ENCODE measurements at regions not wholly inside any gene's neighbourhood (a gene's known extent, or its start where the extent isn't known, plus 50 kb on each side); places are given as distances from the start of the nearest gene placed in this dataset.

- no peaks in the 10 kb centered on the region for H3K36me3 ChIP-seq
- ATAC-seq (no peak), DNase-seq (no peak)
- TF ChIP-seq CTCF (IDR thresholded peaks at IDR 0.05), result no peak
- H3K27me3 ChIP-seq, result no peaks in the 10 kb centered on the region
- H3K4me1 ChIP-seq, result no peaks in the 10 kb centered on the region
- H3K27ac ChIP-seq, result no peak overlapping the region
- intact Hi-C loops (cut with DNase I), result no loop called here
- no peaks in the 10 kb centered on the region for H3K9me3 ChIP-seq
- no peak overlapping the region for H3K4me3 ChIP-seq
These were observed 359.8 kb downstream of the FOXG1 start for GRCh38 chr14:29126361-29126760.

DNA sequence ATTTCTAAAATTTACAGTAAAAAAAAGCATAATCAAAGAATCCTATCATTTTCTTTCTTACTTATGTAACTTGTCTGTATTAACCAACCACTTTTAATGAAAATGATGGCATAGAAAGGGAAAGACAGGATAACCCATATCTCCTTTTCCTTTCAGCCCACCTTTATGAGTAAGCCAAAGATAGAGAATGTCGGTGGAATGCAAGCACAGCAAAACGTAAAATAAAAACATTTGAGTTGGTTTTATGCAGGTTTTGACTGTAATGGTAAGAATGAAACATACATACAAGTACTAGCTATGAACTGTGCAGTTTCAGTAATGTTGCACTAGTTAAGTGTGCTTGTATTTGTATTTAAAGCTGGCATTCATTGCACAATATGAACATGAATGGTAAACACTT lies 360.3 kb downstream of the FOXG1 start:
- Histone ChIP-seq H3K36me3 (no peaks in the 10 kb centered on the region), H3K4me1 (no peaks in the 10 kb centered on the region), H3K27me3 (no peaks in the 10 kb centered on the region), H3K27ac (no peak overlapping the region), H3K4me3 (no peak overlapping the region), H3K9me3 (no peaks in the 10 kb centered on the region)
- intact Hi-C loops (cut with DNase I), result no loop called here
- DNase-seq (no peak), ATAC-seq (no peak)
- no peak for TF ChIP-seq CTCF (IDR thresholded peaks at IDR 0.05)

DNA sequence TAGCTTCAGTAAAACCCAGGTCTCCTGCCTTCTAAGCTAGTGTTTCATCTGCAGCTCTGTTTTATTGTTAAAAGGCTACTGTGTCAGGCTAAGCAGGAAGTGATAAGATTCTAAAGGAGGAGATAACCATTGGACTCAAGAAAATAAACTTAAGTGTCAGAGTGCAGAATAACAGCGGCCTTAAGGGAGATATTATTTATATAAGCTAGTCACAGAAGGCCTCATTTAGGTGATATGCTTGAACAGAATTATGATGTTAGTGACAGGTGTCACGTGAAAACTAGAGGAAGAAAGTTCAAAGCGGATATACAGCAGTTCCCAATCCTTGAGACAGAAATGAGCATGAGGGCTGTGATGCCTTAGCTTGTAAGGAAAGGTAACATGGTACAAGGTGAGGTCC lies 373.4 kb downstream of the FOXG1 start:
- no peak for ATAC-seq
- intact Hi-C loops (cut with DNase I), result no loop called here

GRCh38 chr14:29144621-29145020 lies 378.0 kb downstream of the FOXG1 start:
- no peaks in the 10 kb centered on the region for H3K9me3 ChIP-seq
- no peak for DNase-seq
- no peak for ATAC-seq
- no peaks in the 10 kb centered on the region for H3K36me3 ChIP-seq
- H3K27me3 ChIP-seq, result no peaks in the 10 kb centered on the region
- no peak overlapping the region for H3K4me3 ChIP-seq
- no peak overlapping the region for H3K27ac ChIP-seq
- TF ChIP-seq CTCF (IDR thresholded peaks at IDR 0.05), result no peak
- intact Hi-C loops (cut with DNase I), result no loop called here
- no peaks in the 10 kb centered on the region for H3K4me1 ChIP-seq

More for the DNA sequence above, 373.4 kb downstream of the FOXG1 start:
- H3K4me1 ChIP-seq, result no peaks in the 10 kb centered on the region
- H3K4me3 ChIP-seq, result no peak overlapping the region
- no peaks in the 10 kb centered on the region for H3K27me3 ChIP-seq
- DNase-seq, result no peak
- H3K9me3 ChIP-seq, result no peaks in the 10 kb centered on the region
- H3K27ac ChIP-seq, result no peak overlapping the region
- H3K36me3 ChIP-seq, result no peaks in the 10 kb centered on the region
- no peak for TF ChIP-seq CTCF (IDR thresholded peaks at IDR 0.05)

DNA sequence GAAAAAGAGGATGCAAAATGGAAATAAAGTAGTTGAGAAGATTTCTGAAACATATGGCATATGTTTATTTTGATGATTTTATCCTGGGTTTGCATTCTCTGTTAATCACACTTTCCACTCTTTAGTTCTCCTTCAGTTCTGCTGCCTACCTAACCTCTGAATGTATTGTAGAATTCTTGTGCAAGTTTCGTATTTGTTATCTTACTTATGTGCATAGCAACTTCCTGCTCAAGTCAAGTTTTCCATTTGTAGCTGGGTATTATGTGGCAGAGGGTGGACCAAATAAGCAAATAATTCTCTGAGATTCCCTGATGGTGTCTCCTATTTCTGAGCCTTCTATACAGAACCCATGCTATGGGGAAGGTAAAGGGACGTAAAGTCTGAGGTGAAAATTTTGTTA lies 381.6 kb downstream of the FOXG1 start:
- TF ChIP-seq CTCF (IDR thresholded peaks at IDR 0.05), result no peak
- H3K36me3 ChIP-seq, result no peaks in the 10 kb centered on the region
- no peak overlapping the region for H3K27ac ChIP-seq
- H3K4me1 ChIP-seq, result no peaks in the 10 kb centered on the region
- intact Hi-C loops (cut with DNase I), result no loop called here
- H3K9me3 ChIP-seq, result no peaks in the 10 kb centered on the region
- ATAC-seq (no peak), DNase-seq (no peak)
- H3K27me3 ChIP-seq, result no peaks in the 10 kb centered on the region
- no peak overlapping the region for H3K4me3 ChIP-seq

DNA sequence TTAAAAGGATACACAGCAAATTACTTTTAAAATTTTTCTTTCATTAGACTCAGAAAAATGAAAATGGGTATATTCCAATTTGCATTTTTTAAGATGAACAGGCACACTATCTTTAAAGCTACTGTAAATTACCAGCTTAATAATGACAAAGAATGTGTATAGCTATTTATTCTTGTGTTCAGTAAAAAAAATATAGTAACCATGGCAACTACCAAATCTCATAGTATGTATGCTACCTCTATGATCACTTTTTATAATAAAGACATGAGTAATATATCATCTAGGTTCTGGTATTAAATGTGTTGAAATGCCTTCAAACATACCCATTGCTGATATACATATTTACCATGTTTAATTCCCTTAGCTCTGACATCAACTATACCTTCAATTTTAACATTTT lies 383.2 kb downstream of the FOXG1 start:
- no peak for TF ChIP-seq CTCF (IDR thresholded peaks at IDR 0.05)
- intact Hi-C loops (cut with DNase I), result no loop called here
- Histone ChIP-seq H3K4me1 (no peaks in the 10 kb centered on the region), H3K36me3 (no peaks in the 10 kb centered on the region), H3K9me3 (no peaks in the 10 kb centered on the region), H3K27me3 (no peaks in the 10 kb centered on the region), H3K27ac (no peak overlapping the region), H3K4me3 (no peak overlapping the region)
- no peak for ATAC-seq
- DNase-seq, result no peak

Measured in upper lobe of right lung (tissue), 1 donor.